ENCODE measurements at regions not wholly inside any gene's neighbourhood (a gene's known extent, or its start where the extent isn't known, plus 50 kb on each side); places are given as distances from the start of the nearest gene placed in this dataset.

DNA sequence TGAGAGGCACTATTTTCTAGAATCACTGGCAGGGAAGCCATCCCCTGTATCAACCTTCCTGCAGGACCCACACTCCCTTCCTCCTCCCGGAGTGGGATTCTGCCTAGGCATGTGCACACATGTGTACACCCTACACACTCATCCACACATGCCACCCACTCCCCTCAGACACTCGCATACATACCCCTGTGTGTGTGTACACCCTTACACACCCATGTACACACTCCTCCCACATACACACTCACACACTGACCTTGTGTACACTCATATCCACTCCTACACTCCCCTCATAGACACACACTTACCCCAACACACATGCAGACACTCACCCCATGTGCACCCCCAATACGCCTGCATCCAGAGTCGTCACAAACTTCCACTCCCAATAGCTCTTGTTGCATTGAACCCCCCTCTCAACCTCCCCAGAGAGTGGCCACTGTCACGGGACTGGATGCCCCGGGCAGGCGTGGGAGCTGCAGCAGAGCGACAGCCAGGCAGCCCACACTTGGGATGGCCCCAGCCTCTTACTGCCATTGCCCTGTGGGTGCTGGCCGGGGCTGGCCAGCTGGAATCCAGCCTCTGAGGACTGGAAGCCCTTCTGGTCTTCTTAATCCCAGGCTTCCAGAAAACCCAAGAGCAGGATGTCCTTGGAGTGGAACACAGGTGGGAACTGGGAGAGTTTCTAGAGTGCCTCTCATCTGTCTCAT, 251.0 kb downstream of the LOXHD1 start:
- no peak for TF ChIP-seq EZH2 (IDR thresholded peaks at IDR 0.05; ENCODE audit: borderline replicate concordance, low read depth, low read length)
- TF ChIP-seq SREBF1 (IDR thresholded peaks at IDR 0.05; ENCODE audit: borderline replicate concordance, low read depth, low read length): no peak
- no peak for TF ChIP-seq RBM22 (IDR thresholded peaks at IDR 0.05; ENCODE audit: low read depth, low read length, poor library complexity, severe bottlenecking)
- TF ChIP-seq SIN3A (IDR thresholded peaks at IDR 0.05; ENCODE audit: borderline replicate concordance in 2 of 2, control insufficient read depth in 1 of 2, low read depth in 2 of 2, low read length in 2 of 2): no peak
- TF ChIP-seq MTA3 (IDR thresholded peaks at IDR 0.05; ENCODE audit: borderline replicate concordance): no peak
- no peak for TF ChIP-seq JUN (IDR thresholded peaks at IDR 0.05; ENCODE audit: borderline replicate concordance, low read depth, low read length)
- no peak for TF ChIP-seq JUN (CRISPR knock-in tag; IDR thresholded peaks at IDR 0.05; ENCODE audit: borderline replicate concordance)
- no peak for TF ChIP-seq FOXJ3 (CRISPR knock-in tag; IDR thresholded peaks at IDR 0.05)
- TF ChIP-seq, protein P1, sequence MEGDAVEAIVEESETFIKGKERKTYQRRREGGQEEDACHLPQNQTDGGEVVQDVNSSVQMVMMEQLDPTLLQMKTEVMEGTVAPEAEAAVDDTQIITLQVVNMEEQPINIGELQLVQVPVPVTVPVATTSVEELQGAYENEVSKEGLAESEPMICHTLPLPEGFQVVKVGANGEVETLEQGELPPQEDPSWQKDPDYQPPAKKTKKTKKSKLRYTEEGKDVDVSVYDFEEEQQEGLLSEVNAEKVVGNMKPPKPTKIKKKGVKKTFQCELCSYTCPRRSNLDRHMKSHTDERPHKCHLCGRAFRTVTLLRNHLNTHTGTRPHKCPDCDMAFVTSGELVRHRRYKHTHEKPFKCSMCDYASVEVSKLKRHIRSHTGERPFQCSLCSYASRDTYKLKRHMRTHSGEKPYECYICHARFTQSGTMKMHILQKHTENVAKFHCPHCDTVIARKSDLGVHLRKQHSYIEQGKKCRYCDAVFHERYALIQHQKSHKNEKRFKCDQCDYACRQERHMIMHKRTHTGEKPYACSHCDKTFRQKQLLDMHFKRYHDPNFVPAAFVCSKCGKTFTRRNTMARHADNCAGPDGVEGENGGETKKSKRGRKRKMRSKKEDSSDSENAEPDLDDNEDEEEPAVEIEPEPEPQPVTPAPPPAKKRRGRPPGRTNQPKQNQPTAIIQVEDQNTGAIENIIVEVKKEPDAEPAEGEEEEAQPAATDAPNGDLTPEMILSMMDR (IDR thresholded peaks at IDR 0.05 in 2 of 3, conservative IDR thresholded peaks at IDR 0.05 in 1 of 3; ENCODE audit: insufficient read depth in 2 of 3, low read depth in 1 of 3, low read length in 3 of 3): no peak
- no peak for TF ChIP-seq POLR2AphosphoS5 (IDR thresholded peaks at IDR 0.05; ENCODE audit: control insufficient read depth, insufficient read depth, low read depth, low read length)
- no peak for TF ChIP-seq ZC3H4 (CRISPR knock-in tag; IDR thresholded peaks at IDR 0.05; ENCODE audit: borderline replicate concordance)
- TF ChIP-seq ZFP1 (CRISPR knock-in tag; IDR thresholded peaks at IDR 0.05): no peak
- no peak for TF ChIP-seq RAD51 (IDR thresholded peaks at IDR 0.05; ENCODE audit: borderline replicate concordance, low read depth)
